ENCODE measurements at regions not wholly inside any gene's neighbourhood (a gene's known extent, or its start where the extent isn't known, plus 50 kb on each side); places are given as distances from the start of the nearest gene placed in this dataset.

DNA sequence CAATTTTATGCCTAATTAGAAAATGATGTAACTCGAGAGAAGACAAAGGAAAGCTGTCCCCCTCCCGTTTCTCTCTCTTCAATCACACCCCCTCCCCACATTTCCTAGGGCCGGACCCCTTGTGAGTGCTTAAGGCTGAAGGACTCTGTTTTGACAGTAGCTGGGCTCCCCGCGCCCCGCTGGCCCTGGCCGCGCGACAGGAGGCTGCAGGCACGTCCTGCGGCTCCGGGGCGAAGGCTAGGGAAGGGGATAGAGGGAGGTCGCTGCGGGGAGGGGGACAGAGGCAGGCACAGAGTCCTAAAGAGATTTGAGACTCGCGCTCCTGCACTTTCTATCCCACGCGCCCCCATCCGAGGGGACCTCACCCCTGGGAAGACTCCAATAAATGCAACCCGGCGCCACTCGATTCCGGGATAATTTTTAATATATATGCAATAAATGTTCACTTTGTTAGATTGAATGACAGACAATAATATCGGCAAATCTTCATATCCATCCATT, 56.2 kb upstream of the TMEM33 start:
- TF ChIP-seq, protein P1, sequence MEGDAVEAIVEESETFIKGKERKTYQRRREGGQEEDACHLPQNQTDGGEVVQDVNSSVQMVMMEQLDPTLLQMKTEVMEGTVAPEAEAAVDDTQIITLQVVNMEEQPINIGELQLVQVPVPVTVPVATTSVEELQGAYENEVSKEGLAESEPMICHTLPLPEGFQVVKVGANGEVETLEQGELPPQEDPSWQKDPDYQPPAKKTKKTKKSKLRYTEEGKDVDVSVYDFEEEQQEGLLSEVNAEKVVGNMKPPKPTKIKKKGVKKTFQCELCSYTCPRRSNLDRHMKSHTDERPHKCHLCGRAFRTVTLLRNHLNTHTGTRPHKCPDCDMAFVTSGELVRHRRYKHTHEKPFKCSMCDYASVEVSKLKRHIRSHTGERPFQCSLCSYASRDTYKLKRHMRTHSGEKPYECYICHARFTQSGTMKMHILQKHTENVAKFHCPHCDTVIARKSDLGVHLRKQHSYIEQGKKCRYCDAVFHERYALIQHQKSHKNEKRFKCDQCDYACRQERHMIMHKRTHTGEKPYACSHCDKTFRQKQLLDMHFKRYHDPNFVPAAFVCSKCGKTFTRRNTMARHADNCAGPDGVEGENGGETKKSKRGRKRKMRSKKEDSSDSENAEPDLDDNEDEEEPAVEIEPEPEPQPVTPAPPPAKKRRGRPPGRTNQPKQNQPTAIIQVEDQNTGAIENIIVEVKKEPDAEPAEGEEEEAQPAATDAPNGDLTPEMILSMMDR (IDR thresholded peaks at IDR 0.05), result no peak
- TF ChIP-seq POLR2A (IDR thresholded peaks at IDR 0.05), result no peak
